NT2/D1 (cell line): ENCODE measurements at regions not wholly inside any gene's neighbourhood (a gene's known extent, or its start where the extent isn't known, plus 50 kb on each side); places are given as distances from the start of the nearest gene placed in this dataset.

Experiments
- DNase-seq: peaks from one replicate; pipeline ENCODE4 v3.0.0-alpha.2; 2011; ENCODE audit warnings: low read depth, low spot score
- H3K27me3 ChIP-seq: 2 replicates; pipeline ENCODE4 v1.6.0; 2011; ENCODE audit warnings: mild to moderate bottlenecking; ENCODE audit not compliant: insufficient read length, insufficient read depth
- H3K36me3 ChIP-seq: 2 replicates; pipeline ENCODE4 v1.6.1; 2011; ENCODE audit warnings: mild to moderate bottlenecking, low read length, mixed read lengths; ENCODE audit not compliant: insufficient read depth, insufficient read length
- H3K4me1 ChIP-seq: 2 replicates; pipeline ENCODE4 v1.5.1; 2011; ENCODE audit not compliant: insufficient read depth, insufficient read length
- H3K4me3 ChIP-seq: 2 replicates; pipeline ENCODE4 v1.5.1; 2011; ENCODE audit warnings: low read depth; ENCODE audit not compliant: insufficient read length
- H3K9ac ChIP-seq: 2 replicates; pipeline ENCODE4 v1.6.0; 2011; ENCODE audit warnings: low read depth; ENCODE audit not compliant: insufficient read length
- H3K9me3 ChIP-seq: 2 replicates; pipeline ENCODE4 v1.5.1; 2011; ENCODE audit warnings: mild to moderate bottlenecking, low read length; ENCODE audit not compliant: insufficient read depth
- SUZ12 ChIP-seq: IDR thresholded peaks from 2 replicates; pipeline ENCODE4 v1.6.1; 2011; ENCODE audit not compliant: insufficient read length, insufficient read depth; ENCODE audit errors: extremely low read depth
- YY1 ChIP-seq: IDR thresholded peaks from 2 replicates; pipeline ENCODE4 v1.6.1; 2011; ENCODE audit not compliant: insufficient read length, insufficient read depth
- ZNF274 ChIP-seq: IDR thresholded peaks from 2 replicates; pipeline ENCODE4 v1.6.1; 2011; ENCODE audit warnings: mild to moderate bottlenecking, low read depth, low read length

GRCh38 chr5:4855036-4855435, 285.1 kb upstream of the ADAMTS16 start:
- Histone ChIP-seq H3K9ac (no peak overlapping the region), H3K4me3 (no peak overlapping the region), H3K9me3 (no peaks in the 10 kb centered on the region; the same call in 1 of the 2 replicates), H3K4me1 (peaks cover 3% of the 10 kb centered on the region), H3K27me3 (no peaks in the 10 kb centered on the region), H3K36me3 (no peaks in the 10 kb centered on the region)
- DNase-seq, result peak; percentile 23
- TF ChIP-seq ZNF274, result no peak

GRCh38 chr5:4855880-4856279, 284.2 kb upstream of the ADAMTS16 start:
- no peaks in the 10 kb centered on the region for H3K27me3 ChIP-seq
- H3K4me3 ChIP-seq, result no peak overlapping the region
- TF ChIP-seq SUZ12 (no peak), ZNF274 (no peak), YY1 (no peak)
- H3K36me3 ChIP-seq, result no peaks in the 10 kb centered on the region
- H3K4me1 ChIP-seq, result peaks cover 3% of the 10 kb centered on the region
- DNase-seq, result no peak
- no peak overlapping the region for H3K9ac ChIP-seq
- H3K9me3 ChIP-seq, result no peaks in the 10 kb centered on the region; the same call in 1 of the 2 replicates

GRCh38 chr5:4857761-4858160, 282.4 kb upstream of the ADAMTS16 start:
- TF ChIP-seq YY1 (no peak), ZNF274 (no peak), SUZ12 (no peak)

GRCh38 chr5:4859500-4860235, 280.5 kb upstream of the ADAMTS16 start:
- H3K9me3 ChIP-seq, result no peaks in the 10 kb centered on the region
- TF ChIP-seq YY1 (no peak), ZNF274 (no peak), SUZ12 (no peak)
- H3K36me3 ChIP-seq, result no peaks in the 10 kb centered on the region
- H3K4me3 ChIP-seq, result no peak overlapping the region
- DNase-seq, result no peak
- H3K4me1 ChIP-seq, result peaks cover 3% of the 10 kb centered on the region
- no peaks in the 10 kb centered on the region for H3K27me3 ChIP-seq
- no peak overlapping the region for H3K9ac ChIP-seq

More at GRCh38 chr5:4857761-4858160, 282.4 kb upstream of the ADAMTS16 start:
- peaks cover 3% of the 10 kb centered on the region for H3K4me1 ChIP-seq
- no peak for DNase-seq
- H3K9me3 ChIP-seq, result no peaks in the 10 kb centered on the region
- H3K4me3 ChIP-seq, result no peak overlapping the region
- H3K36me3 ChIP-seq, result no peaks in the 10 kb centered on the region
- H3K9ac ChIP-seq, result no peak overlapping the region
- H3K27me3 ChIP-seq, result no peaks in the 10 kb centered on the region

GRCh38 chr5:4860631-4861030, 279.5 kb upstream of the ADAMTS16 start:
- TF ChIP-seq SUZ12, result no peak
- TF ChIP-seq YY1, result no peak
- TF ChIP-seq ZNF274, result no peak
- H3K9ac ChIP-seq, result no peak overlapping the region
- no peaks in the 10 kb centered on the region for H3K4me1 ChIP-seq
- no peak overlapping the region for H3K4me3 ChIP-seq
- H3K27me3 ChIP-seq, result no peaks in the 10 kb centered on the region
- DNase-seq, result no peak
- H3K36me3 ChIP-seq, result no peaks in the 10 kb centered on the region
- H3K9me3 ChIP-seq, result no peaks in the 10 kb centered on the region

GRCh38 chr5:4862500-4862899, 277.6 kb upstream of the ADAMTS16 start:
- Histone ChIP-seq H3K36me3 (no peaks in the 10 kb centered on the region), H3K4me1 (no peaks in the 10 kb centered on the region), H3K9ac (no peak overlapping the region), H3K4me3 (no peak overlapping the region), H3K27me3 (no peaks in the 10 kb centered on the region), H3K9me3 (no peaks in the 10 kb centered on the region; the same call in 1 of the 2 replicates)
- no peak for TF ChIP-seq YY1
- TF ChIP-seq SUZ12, result no peak
- TF ChIP-seq ZNF274, result no peak
- peak; percentile 28 for DNase-seq

- Histone ChIP-seq H3K4me1 (no peaks in the 10 kb centered on the region), H3K9me3 (no peaks in the 10 kb centered on the region; the same call in 1 of the 2 replicates), H3K27me3 (no peaks in the 10 kb centered on the region), H3K4me3 (no peak overlapping the region), H3K36me3 (no peaks in the 10 kb centered on the region), H3K9ac (no peak overlapping the region)
- TF ChIP-seq YY1 (no peak), SUZ12 (no peak), ZNF274 (no peak)
- DNase-seq, result no peak
These were observed 273.9 kb upstream of the ADAMTS16 start for GRCh38 chr5:4866131-4866659.

GRCh38 chr5:4866817-4867216, 273.3 kb upstream of the ADAMTS16 start:
- H3K9me3 ChIP-seq, result no peaks in the 10 kb centered on the region; the same call in 1 of the 2 replicates
- no peak overlapping the region for H3K9ac ChIP-seq
- no peaks in the 10 kb centered on the region for H3K36me3 ChIP-seq
- TF ChIP-seq ZNF274 (no peak), YY1 (no peak), SUZ12 (no peak)
- DNase-seq, result no peak
- H3K4me1 ChIP-seq, result no peaks in the 10 kb centered on the region
- no peak overlapping the region for H3K4me3 ChIP-seq
- no peaks in the 10 kb centered on the region for H3K27me3 ChIP-seq
